HK-2 (cell line): ENCODE measurements at regions not wholly inside any gene's neighbourhood (a gene's known extent, or its start where the extent isn't known, plus 50 kb on each side); places are given as distances from the start of the nearest gene placed in this dataset.

Experiments used
- DNase-seq: peaks from one replicate; pipeline ENCODE4 v3.0.0-alpha.2; 2018; ENCODE audit not compliant: unreplicated experiment

- no peak for DNase-seq
These were observed 174.5 kb downstream of the KCTD12 start for GRCh38 chr13:76711550-76712182.

GRCh38 chr13:76709851-76710250 lies 176.4 kb downstream of the KCTD12 start:
- DNase-seq = no peak

GRCh38 chr13:76708138-76708688 lies 178.0 kb downstream of the KCTD12 start:
- DNase-seq = no peak

- DNase-seq = no peak
These were observed 178.8 kb downstream of the KCTD12 start for GRCh38 chr13:76707360-76707759.

GRCh38 chr13:76703621-76704288 lies 182.4 kb downstream of the KCTD12 start:
- DNase-seq = no peak

- no peak for DNase-seq
These were observed 183.0 kb downstream of the KCTD12 start for GRCh38 chr13:76703216-76703615.

- DNase-seq = no peak
These were observed 188.9 kb downstream of the KCTD12 start for GRCh38 chr13:76697288-76697687.

GRCh38 chr13:76696370-76696769 lies 189.8 kb downstream of the KCTD12 start:
- DNase-seq = no peak

- no peak for DNase-seq
These were observed 193.1 kb downstream of the KCTD12 start for GRCh38 chr13:76693086-76693485.

- DNase-seq = no peak
These were observed 193.9 kb downstream of the KCTD12 start for GRCh38 chr13:76692346-76692745.

GRCh38 chr13:76690611-76691010 lies 195.6 kb downstream of the KCTD12 start:
- DNase-seq = no peak

GRCh38 chr13:76687467-76687866 lies 198.7 kb downstream of the KCTD12 start:
- no peak for DNase-seq

- no peak for DNase-seq
These were observed 200.3 kb downstream of the KCTD12 start for GRCh38 chr13:76685938-76686337.

GRCh38 chr13:76684336-76684735 lies 201.9 kb downstream of the KCTD12 start:
- no peak for DNase-seq

- DNase-seq = no peak
These were observed 202.4 kb downstream of the KCTD12 start for GRCh38 chr13:76683854-76684253.

- DNase-seq = no peak
These were observed 203.0 kb downstream of the KCTD12 start for GRCh38 chr13:76683168-76683567.

GRCh38 chr13:76680112-76680511 lies 206.1 kb downstream of the KCTD12 start:
- DNase-seq = no peak

- no peak for DNase-seq
These were observed 209.2 kb downstream of the KCTD12 start for GRCh38 chr13:76677043-76677442.

- no peak for DNase-seq
These were observed 213.8 kb downstream of the KCTD12 start for GRCh38 chr13:76672420-76672819.

- DNase-seq = no peak
These were observed 217.5 kb downstream of the KCTD12 start for GRCh38 chr13:76668716-76669115.

- no peak for DNase-seq
These were observed 218.1 kb downstream of the KCTD12 start for GRCh38 chr13:76668141-76668540.

GRCh38 chr13:76667551-76667950 lies 218.7 kb downstream of the KCTD12 start:
- no peak for DNase-seq

GRCh38 chr13:76663592-76664335 lies 222.4 kb downstream of the KCTD12 start:
- DNase-seq = no peak
